ENCODE measurements at regions not wholly inside any gene's neighbourhood (a gene's known extent, or its start where the extent isn't known, plus 50 kb on each side); places are given as distances from the start of the nearest gene placed in this dataset.
A peak's percentile ranks its signal among the peaks of the same experiment; 100 is the strongest.
"Not testable (repeated sequence)": the region's sequence is repeated elsewhere in the genome, so short reads cannot be mapped to it uniquely, and the experiment has no call there.

- no peak for DNase-seq (ENCODE audit: low read depth)
These were observed 165.0 kb downstream of the SPIN4 start for GRCh38 chrX:63186137-63186536.

GRCh38 chrX:63179852-63180251 is 171.3 kb downstream of the SPIN4 start:
- DNase-seq (ENCODE audit: low read depth), result not testable (repeated sequence)

GRCh38 chrX:63176578-63176977 is 174.6 kb downstream of the SPIN4 start:
- DNase-seq (ENCODE audit: low read depth), result not testable (repeated sequence)

- DNase-seq (ENCODE audit: low read depth), result not testable (repeated sequence)
These were observed 177.1 kb downstream of the SPIN4 start for GRCh38 chrX:63173841-63174718.

- DNase-seq (ENCODE audit: low read depth), result not testable (repeated sequence)
These were observed 181.7 kb downstream of the SPIN4 start for GRCh38 chrX:63169416-63169815.

GRCh38 chrX:63168949-63169348 is 182.2 kb downstream of the SPIN4 start:
- not testable (repeated sequence) for DNase-seq (ENCODE audit: low read depth)

GRCh38 chrX:63167002-63167401 is 184.1 kb downstream of the SPIN4 start:
- DNase-seq (ENCODE audit: low read depth), result not testable (repeated sequence)

- not testable (repeated sequence) for DNase-seq (ENCODE audit: low read depth)
These were observed 190.1 kb downstream of the SPIN4 start for GRCh38 chrX:63160994-63161393.

- DNase-seq (ENCODE audit: low read depth), result not testable (repeated sequence)
These were observed 190.8 kb downstream of the SPIN4 start for GRCh38 chrX:63160340-63160739.

GRCh38 chrX:63145526-63145925 is 205.6 kb downstream of the SPIN4 start:
- not testable (repeated sequence) for DNase-seq (ENCODE audit: low read depth)

- DNase-seq (ENCODE audit: low read depth), result not testable (repeated sequence)
These were observed 208.5 kb downstream of the SPIN4 start for GRCh38 chrX:63142588-63142987.

GRCh38 chrX:63135859-63136258 is 215.3 kb downstream of the SPIN4 start:
- DNase-seq (ENCODE audit: low read depth), result not testable (repeated sequence)

GRCh38 chrX:63128509-63128908 is 222.6 kb downstream of the SPIN4 start:
- peak; percentile 0 for DNase-seq (ENCODE audit: low read depth)

GRCh38 chrX:63115196-63115595 is 235.9 kb downstream of the SPIN4 start:
- DNase-seq (ENCODE audit: low read depth), result no peak

- no peak for DNase-seq (ENCODE audit: low read depth)
These were observed 249.1 kb downstream of the SPIN4 start for GRCh38 chrX:63101879-63102620.

GRCh38 chrX:63058204-63058603 is 292.9 kb downstream of the SPIN4 start:
- DNase-seq (ENCODE audit: low read depth), result no peak

- DNase-seq (ENCODE audit: low read depth), result no peak
These were observed 300.9 kb downstream of the SPIN4 start for GRCh38 chrX:63050225-63050624.

- no peak for DNase-seq (ENCODE audit: low read depth)
These were observed 318.3 kb downstream of the SPIN4 start for GRCh38 chrX:63032811-63033210.

- DNase-seq (ENCODE audit: low read depth), result no peak
These were observed 337.6 kb downstream of the SPIN4 start for GRCh38 chrX:63013549-63013948.

GRCh38 chrX:63012574-63012973 is 338.6 kb downstream of the SPIN4 start:
- no peak for DNase-seq (ENCODE audit: low read depth)

- DNase-seq (ENCODE audit: low read depth), result not testable (repeated sequence)
These were observed 350.9 kb downstream of the SPIN4 start for GRCh38 chrX:63000196-63000595.
